ENCODE measurements at regions not wholly inside any gene's neighbourhood (a gene's known extent, or its start where the extent isn't known, plus 50 kb on each side); places are given as distances from the start of the nearest gene placed in this dataset.

- Histone ChIP-seq H3K9ac (ENCODE audit: low read length) (no peak overlapping the region), H3K27ac (ENCODE audit: low read depth, low read length) (no peak overlapping the region), H3K79me2 (ENCODE audit: insufficient read depth, low read length) (no peaks in the 10 kb centered on the region), H2AFZ (ENCODE audit: low read depth, low read length, severe bottlenecking) (no peak overlapping the region), H3K36me3 (ENCODE audit: low read length) (no peaks in the 10 kb centered on the region), H3K4me2 (ENCODE audit: low read depth, low read length, poor library complexity, severe bottlenecking) (no peak overlapping the region), H3K4me3 (ENCODE audit: insufficient read depth, low read length, poor library complexity, severe bottlenecking) (no peak overlapping the region), H3K27me3 (ENCODE audit: low read length) (no peaks in the 10 kb centered on the region), H3F3A (ENCODE audit: insufficient read depth) (no peaks in the 10 kb centered on the region), H3K9me2 (replicated peaks; ENCODE audit: insufficient read depth, low read length) (no peaks in the 10 kb centered on the region), H4K20me1 (ENCODE audit: low read depth, low read length) (no peaks in the 10 kb centered on the region), H3K9me3 (ENCODE audit: insufficient read depth, low read length) (no peaks in the 10 kb centered on the region)
- TF ChIP-seq CTCF (IDR thresholded peaks at IDR 0.05; ENCODE audit: insufficient read depth, low read length, poor library complexity, severe bottlenecking) (no peak), EZH2phosphoT487 (conservative IDR thresholded peaks at IDR 0.05; ENCODE audit: low read length) (no peak)
These were observed 816.3 kb downstream of the BRD1 start for GRCh38 chr22:49011379-49011768.

- Histone ChIP-seq H2AFZ (ENCODE audit: low read depth, low read length, severe bottlenecking) (no peak overlapping the region), H3K9ac (ENCODE audit: low read length) (no peak overlapping the region), H3K27me3 (ENCODE audit: low read length) (no peaks in the 10 kb centered on the region), H3F3A (ENCODE audit: insufficient read depth) (no peaks in the 10 kb centered on the region), H3K9me2 (replicated peaks; ENCODE audit: insufficient read depth, low read length) (no peaks in the 10 kb centered on the region), H3K4me2 (ENCODE audit: low read depth, low read length, poor library complexity, severe bottlenecking) (no peak overlapping the region), H4K20me1 (ENCODE audit: low read depth, low read length) (no peaks in the 10 kb centered on the region), H3K36me3 (ENCODE audit: low read length) (no peaks in the 10 kb centered on the region), H3K79me2 (ENCODE audit: insufficient read depth, low read length) (no peaks in the 10 kb centered on the region), H3K9me3 (ENCODE audit: insufficient read depth, low read length) (no peaks in the 10 kb centered on the region), H3K4me3 (ENCODE audit: insufficient read depth, low read length, poor library complexity, severe bottlenecking) (no peak overlapping the region), H3K27ac (ENCODE audit: low read depth, low read length) (no peak overlapping the region)
- no peak for TF ChIP-seq CTCF (IDR thresholded peaks at IDR 0.05; ENCODE audit: insufficient read depth, low read length, poor library complexity, severe bottlenecking)
- no peak for TF ChIP-seq EZH2phosphoT487 (conservative IDR thresholded peaks at IDR 0.05; ENCODE audit: low read length)
These were observed 816.8 kb downstream of the BRD1 start for GRCh38 chr22:49010901-49011300.

- H3K9me3 ChIP-seq (ENCODE audit: insufficient read depth, low read length), result no peaks in the 10 kb centered on the region
- no peaks in the 10 kb centered on the region for H4K20me1 ChIP-seq (ENCODE audit: low read depth, low read length)
- no peak overlapping the region for H3K9ac ChIP-seq (ENCODE audit: low read length)
- no peak overlapping the region for H3K4me2 ChIP-seq (ENCODE audit: low read depth, low read length, poor library complexity, severe bottlenecking)
- no peak overlapping the region for H3K4me3 ChIP-seq (ENCODE audit: insufficient read depth, low read length, poor library complexity, severe bottlenecking)
- H3K27me3 ChIP-seq (ENCODE audit: low read length), result no peaks in the 10 kb centered on the region
- H3K9me2 ChIP-seq (replicated peaks; ENCODE audit: insufficient read depth, low read length), result no peaks in the 10 kb centered on the region
- no peaks in the 10 kb centered on the region for H3K79me2 ChIP-seq (ENCODE audit: insufficient read depth, low read length)
- no peaks in the 10 kb centered on the region for H3K36me3 ChIP-seq (ENCODE audit: low read length)
- no peak overlapping the region for H2AFZ ChIP-seq (ENCODE audit: low read depth, low read length, severe bottlenecking)
- no peak overlapping the region for H3K27ac ChIP-seq (ENCODE audit: low read depth, low read length)
- H3F3A ChIP-seq (ENCODE audit: insufficient read depth), result no peaks in the 10 kb centered on the region
- TF ChIP-seq EZH2phosphoT487 (conservative IDR thresholded peaks at IDR 0.05; ENCODE audit: low read length) (no peak), CTCF (IDR thresholded peaks at IDR 0.05; ENCODE audit: insufficient read depth, low read length, poor library complexity, severe bottlenecking) (no peak)
These were observed 817.4 kb downstream of the BRD1 start for GRCh38 chr22:49010070-49010863.
